ENCODE measurements at regions not wholly inside any gene's neighbourhood (a gene's known extent, or its start where the extent isn't known, plus 50 kb on each side); places are given as distances from the start of the nearest gene placed in this dataset.
A peak's percentile ranks its signal among the peaks of the same experiment; 100 is the strongest.
"Not testable (repeated sequence)": the region's sequence is repeated elsewhere in the genome, so short reads cannot be mapped to it uniquely, and the experiment has no call there.

- DNase-seq, result no peak
Measured at GRCh38 chr11:112661146-112661545, 300.1 kb upstream of the NCAM1 start.

GRCh38 chr11:112661571-112661970 lies 299.6 kb upstream of the NCAM1 start:
- DNase-seq, result no peak

- DNase-seq, result no peak
Measured at GRCh38 chr11:112662554-112662953, 298.7 kb upstream of the NCAM1 start.

- no peak for DNase-seq
Measured at GRCh38 chr11:112663947-112664634, 297.1 kb upstream of the NCAM1 start.

GRCh38 chr11:112665291-112665690 lies 295.9 kb upstream of the NCAM1 start:
- no peak for DNase-seq

- DNase-seq, result no peak
Measured at GRCh38 chr11:112666253-112666652, 295.0 kb upstream of the NCAM1 start.

GRCh38 chr11:112670806-112671570 lies 290.2 kb upstream of the NCAM1 start:
- no peak for DNase-seq

- DNase-seq, result not testable (repeated sequence)
Measured at GRCh38 chr11:112673401-112673800, 287.8 kb upstream of the NCAM1 start.

GRCh38 chr11:112685111-112685510 lies 276.1 kb upstream of the NCAM1 start:
- DNase-seq, result no peak

- no peak for DNase-seq
Measured at GRCh38 chr11:112689851-112690250, 271.4 kb upstream of the NCAM1 start.

GRCh38 chr11:112693781-112694180 lies 267.4 kb upstream of the NCAM1 start:
- no peak for DNase-seq

- no peak for DNase-seq
Measured at GRCh38 chr11:112694245-112694644, 267.0 kb upstream of the NCAM1 start.

- DNase-seq, result peak; percentile 10
Measured at GRCh38 chr11:112694813-112695212, 266.4 kb upstream of the NCAM1 start.

GRCh38 chr11:112697391-112698178 lies 263.6 kb upstream of the NCAM1 start:
- peak; percentile 5 for DNase-seq

GRCh38 chr11:112705148-112705547 lies 256.1 kb upstream of the NCAM1 start:
- DNase-seq, result no peak

GRCh38 chr11:112706863-112707262 lies 254.4 kb upstream of the NCAM1 start:
- no peak for DNase-seq

- DNase-seq, result not testable (repeated sequence)
Measured at GRCh38 chr11:112714340-112714739, 246.9 kb upstream of the NCAM1 start.

- no peak for DNase-seq
Measured at GRCh38 chr11:112715056-112715455, 246.2 kb upstream of the NCAM1 start.

GRCh38 chr11:112718483-112718882 lies 242.7 kb upstream of the NCAM1 start:
- DNase-seq, result no peak

- no peak for DNase-seq
Measured at GRCh38 chr11:112719736-112720525, 241.3 kb upstream of the NCAM1 start.

GRCh38 chr11:112722148-112722547 lies 239.1 kb upstream of the NCAM1 start:
- no peak for DNase-seq

GRCh38 chr11:112722876-112723275 lies 238.3 kb upstream of the NCAM1 start:
- DNase-seq, result no peak

All from NCI-H82 (cell line).